Right lobe of liver (tissue), 4 donors: ENCODE measurements at regions not wholly inside any gene's neighbourhood (a gene's known extent, or its start where the extent isn't known, plus 50 kb on each side); places are given as distances from the start of the nearest gene placed in this dataset.

Experiments
- CTCF ChIP-seq, 4 donors: fragments of 200-600 bp in 3 of 4; fragments of 450-650 bp in 1 of 4; IDR thresholded peaks; one replicate each; pipeline versions ENCODE4 v1.5.1 to v1.8.0; 2016 to 2022; ENCODE audit warnings: antibody characterized with exemption in 4 of 4, mild to moderate bottlenecking in 2 of 4
- POLR2A ChIP-seq: fragments of 450-650 bp; IDR thresholded peaks from one replicate; pipeline ENCODE4 v1.6.1; 2017; ENCODE audit warnings: antibody characterized with exemption, mild to moderate bottlenecking
- donor health status: DM: no; HTN: no; CAD: no.
- donor health status: DM: no; HTN: no; CAD: no.
- donor health status: DM: no; HTN: yes; CAD: no.

GRCh38 chr5:97501286-97501964, 318.4 kb upstream of the RIOK2 start:
- TF ChIP-seq CTCF (IDR thresholded peaks at IDR 0.05) (no peak), POLR2A (no peak)
